Superior temporal gyrus (tissue), 1 donor: ENCODE measurements at regions not wholly inside any gene's neighbourhood (a gene's known extent, or its start where the extent isn't known, plus 50 kb on each side); places are given as distances from the start of the nearest gene placed in this dataset.

Experiments used
- DNase-seq: peaks from one replicate; pipeline ENCODE4 v3.0.0-alpha.2; 2016; ENCODE audit errors: extremely low spot score

GRCh38 chr20:22404419-22405170 is 179.8 kb downstream of the FOXA2 start:
- DNase-seq, result no peak

GRCh38 chr20:22403632-22404361 is 180.6 kb downstream of the FOXA2 start:
- DNase-seq, result peak; percentile 14

DNA sequence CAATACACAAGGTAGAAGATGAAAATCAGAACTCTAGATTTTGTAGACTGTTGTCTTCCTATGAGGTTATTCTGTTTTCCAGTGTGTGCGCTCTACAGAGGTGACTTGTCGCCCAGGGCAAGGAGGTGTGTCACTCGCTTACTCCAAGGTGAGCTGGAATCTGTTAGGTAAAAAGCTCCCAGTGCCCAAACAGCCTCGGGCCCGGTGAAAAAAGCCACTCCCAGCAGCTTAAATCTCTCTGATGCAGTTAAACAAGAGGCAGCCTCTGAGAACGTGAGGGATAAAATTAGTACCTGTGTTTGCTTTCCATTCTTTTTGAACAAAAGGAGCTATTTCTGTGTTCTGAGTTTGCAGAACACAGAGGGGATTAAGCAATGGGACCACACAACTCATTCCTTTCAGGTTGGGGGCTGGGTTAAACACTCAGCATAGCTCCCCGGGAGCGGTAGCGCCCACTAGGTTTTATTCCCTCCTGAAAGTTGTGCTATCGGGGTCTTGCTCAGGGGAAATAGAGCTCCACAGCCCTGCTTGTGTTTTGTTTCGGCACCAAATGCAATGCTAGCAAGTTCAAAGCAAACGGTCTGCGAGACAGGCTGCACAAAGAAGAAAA is 181.2 kb downstream of the FOXA2 start:
- no peak for DNase-seq

DNA sequence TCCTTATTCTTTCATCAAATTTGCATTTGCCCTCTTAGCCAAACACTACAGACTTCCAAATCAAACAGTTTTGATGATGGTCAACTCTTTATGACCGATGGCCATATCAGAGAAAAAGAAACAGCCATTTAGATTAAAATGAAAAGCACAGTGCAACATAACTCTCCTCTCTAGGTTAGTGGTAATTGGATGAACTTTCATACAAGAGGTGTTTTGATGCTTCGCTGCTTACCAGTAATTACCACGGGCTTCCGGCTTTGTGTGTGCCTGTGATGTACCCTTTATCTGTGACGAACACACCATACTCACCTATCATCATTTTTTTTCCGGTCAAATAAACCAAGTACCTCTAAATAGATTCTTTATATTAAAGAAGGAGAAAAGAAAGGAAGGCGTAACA is 181.8 kb downstream of the FOXA2 start:
- DNase-seq, result no peak

GRCh38 chr20:22400440-22400839 is 183.9 kb downstream of the FOXA2 start:
- no peak for DNase-seq

- DNase-seq, result no peak
These were observed 189.8 kb downstream of the FOXA2 start for GRCh38 chr20:22394583-22394982.

DNA sequence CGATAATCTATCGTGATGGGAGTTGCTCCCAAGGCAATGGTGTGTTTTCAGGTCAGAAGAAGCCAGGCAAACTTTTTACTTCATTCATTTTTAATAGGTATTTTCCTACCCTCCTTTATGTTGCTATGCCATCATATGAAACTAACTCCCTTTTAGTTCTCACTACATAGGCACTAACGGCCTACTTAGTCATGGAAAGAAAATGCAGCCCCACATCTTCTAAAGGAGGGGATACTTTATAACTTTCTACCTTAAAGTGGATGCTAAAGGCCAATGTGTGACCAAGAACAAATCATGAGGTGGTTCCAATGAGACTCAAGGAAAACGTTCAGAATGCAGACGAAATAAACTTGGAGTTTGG is 193.8 kb downstream of the FOXA2 start:
- no peak for DNase-seq

DNA sequence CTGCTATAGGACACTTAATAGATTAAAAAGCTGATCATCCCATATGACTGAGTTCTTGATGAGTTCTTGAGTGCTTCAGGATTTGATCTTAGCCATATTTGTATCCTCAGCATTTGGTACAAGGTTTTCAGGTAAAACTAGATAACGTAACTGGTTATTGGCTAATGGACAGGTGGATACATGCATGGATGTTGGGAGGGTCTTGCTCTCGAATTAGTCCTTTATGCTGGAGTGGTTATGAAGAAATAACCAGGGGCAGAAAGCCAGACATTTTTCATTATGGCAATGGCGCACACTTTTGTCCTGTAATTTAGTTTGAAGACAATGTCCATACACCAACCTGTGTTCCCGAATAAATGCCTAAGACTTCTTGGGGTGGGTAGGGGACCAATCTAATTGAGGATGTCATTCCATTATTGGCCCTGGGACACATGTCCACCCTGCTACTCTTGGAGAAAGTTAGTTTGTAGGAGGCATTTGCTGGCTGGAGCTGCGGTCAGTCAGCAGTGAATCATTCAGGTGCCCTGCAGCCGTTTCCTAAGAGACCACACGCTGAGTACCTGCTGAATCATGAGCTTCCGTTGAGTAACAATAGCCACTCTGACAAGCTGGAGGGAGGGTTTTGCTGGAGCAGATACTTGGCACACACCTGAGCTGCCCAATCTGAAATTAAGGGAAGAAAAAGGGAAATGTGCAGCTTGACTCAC is 194.4 kb downstream of the FOXA2 start:
- no peak for DNase-seq

- no peak for DNase-seq
These were observed 196.9 kb downstream of the FOXA2 start for GRCh38 chr20:22387452-22387851.

- no peak for DNase-seq
These were observed 198.1 kb downstream of the FOXA2 start for GRCh38 chr20:22386306-22386623.

DNA sequence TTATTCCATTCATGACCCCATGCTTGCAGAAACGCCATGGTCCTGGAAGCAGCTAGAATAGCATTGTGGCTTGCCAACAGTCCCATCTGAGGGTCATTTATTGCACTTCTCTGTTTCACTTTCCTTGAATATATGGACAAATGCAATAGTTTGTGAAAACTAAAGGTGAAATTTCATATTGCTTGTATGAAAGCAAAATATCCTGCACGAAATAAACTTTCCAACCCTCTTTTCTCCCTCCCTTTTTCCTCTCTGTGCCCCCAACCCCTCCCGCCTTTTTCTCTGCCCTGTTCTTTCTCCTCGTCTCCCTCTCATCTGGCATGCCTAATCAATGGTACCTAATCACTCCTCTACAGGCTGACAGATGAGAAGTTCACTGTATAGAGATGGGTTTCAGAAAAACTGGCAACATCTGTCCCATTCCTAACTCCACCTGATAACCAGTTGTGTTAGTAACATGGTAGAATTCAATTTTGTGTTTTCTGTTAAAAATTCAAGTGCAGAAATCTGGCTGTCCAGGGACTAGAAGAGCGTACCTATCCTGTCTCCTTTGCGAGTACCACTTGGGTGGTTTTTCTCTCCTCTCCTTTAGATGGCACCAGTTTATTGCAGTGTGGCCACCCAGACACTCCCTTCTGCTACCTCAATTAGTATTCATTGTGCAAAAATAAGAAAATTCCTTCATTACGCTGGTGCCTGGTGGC is 198.6 kb downstream of the FOXA2 start:
- no peak for DNase-seq

- DNase-seq, result no peak
These were observed 199.4 kb downstream of the FOXA2 start for GRCh38 chr20:22384978-22385377.

DNA sequence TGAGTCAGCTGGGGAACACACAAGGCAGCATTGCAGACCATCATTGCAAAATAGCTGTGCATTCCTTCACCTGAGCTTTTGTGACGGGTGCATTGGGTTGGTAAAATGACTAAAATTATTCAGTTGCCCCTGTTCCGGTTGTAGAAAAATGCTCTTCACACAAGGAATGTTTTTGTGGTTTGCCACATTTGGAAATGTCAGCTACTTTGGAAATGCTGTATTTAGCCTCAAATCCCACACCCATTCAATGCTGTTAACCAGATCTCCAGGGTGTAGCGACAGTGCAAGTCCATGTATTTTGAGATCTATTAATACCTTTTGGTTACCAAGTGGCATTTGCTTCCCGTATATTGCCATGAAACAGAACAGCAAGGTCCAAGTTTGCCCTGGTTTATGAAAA is 201.2 kb downstream of the FOXA2 start:
- no peak for DNase-seq

DNA sequence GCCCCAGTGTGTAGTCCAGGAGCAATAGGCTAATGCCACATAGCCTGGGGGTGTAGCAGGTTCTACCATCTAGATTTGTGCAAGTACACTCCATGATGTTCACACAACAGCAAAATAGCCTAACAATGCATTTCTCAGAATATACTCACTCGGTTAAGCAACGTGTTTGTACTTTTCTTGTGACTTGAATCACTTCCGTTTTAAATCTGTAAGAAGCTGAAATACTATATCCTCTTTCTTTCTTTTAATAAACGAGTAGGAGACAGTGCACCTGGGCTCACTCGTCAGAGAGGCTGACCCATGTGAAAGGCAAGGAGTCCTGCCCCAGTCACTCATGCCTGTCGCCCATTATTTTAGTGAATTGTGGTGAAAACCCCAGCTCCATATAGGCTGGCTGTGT is 201.6 kb downstream of the FOXA2 start:
- DNase-seq, result no peak

- no peak for DNase-seq
These were observed 202.5 kb downstream of the FOXA2 start for GRCh38 chr20:22381812-22382416.

GRCh38 chr20:22379472-22379871 is 204.9 kb downstream of the FOXA2 start:
- DNase-seq, result no peak

DNA sequence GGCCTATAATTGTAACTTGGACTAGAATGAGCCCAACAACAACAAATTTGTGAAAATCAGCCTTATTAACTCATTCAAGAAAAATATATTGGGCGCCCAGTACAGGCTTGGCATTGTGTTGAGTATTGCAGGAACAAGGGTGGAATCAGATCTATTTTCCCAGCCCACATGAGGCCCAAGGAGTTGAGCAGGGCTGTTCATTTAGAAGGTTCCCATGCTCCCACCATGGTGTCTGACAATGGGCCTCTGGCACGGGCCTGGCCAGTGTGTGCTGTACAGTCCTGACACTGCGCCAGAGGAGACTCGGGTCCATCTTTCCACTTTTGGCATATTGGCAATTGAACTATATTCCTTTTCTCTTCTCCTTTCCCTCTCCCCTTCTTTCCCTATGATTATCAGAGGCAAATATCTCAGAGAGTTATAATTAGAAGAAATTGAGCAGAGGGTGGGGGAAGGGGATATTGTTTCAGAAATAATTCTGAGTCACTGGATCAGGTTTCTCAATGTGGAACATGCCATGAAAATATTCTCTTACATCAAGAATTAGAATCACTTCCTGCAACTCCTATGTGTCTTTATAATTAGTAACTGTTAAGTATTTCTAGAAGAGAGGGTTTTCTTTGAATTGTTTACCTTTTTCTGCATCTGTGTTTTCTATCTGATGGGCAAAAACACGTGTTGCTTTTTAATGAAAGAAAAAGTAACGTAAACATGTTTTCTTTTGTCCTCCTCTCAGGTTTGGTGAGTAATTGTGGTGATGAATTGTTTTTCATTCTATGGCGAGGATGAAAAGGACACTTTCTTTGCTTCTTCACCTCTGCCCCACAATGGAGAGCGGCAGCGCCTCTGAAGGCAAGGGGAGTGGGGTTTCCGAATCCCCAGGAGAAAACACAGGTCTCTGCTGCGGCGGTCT is 209.4 kb downstream of the FOXA2 start:
- DNase-seq, result no peak

- DNase-seq, result no peak
These were observed 210.3 kb downstream of the FOXA2 start for GRCh38 chr20:22374066-22374465.

DNA sequence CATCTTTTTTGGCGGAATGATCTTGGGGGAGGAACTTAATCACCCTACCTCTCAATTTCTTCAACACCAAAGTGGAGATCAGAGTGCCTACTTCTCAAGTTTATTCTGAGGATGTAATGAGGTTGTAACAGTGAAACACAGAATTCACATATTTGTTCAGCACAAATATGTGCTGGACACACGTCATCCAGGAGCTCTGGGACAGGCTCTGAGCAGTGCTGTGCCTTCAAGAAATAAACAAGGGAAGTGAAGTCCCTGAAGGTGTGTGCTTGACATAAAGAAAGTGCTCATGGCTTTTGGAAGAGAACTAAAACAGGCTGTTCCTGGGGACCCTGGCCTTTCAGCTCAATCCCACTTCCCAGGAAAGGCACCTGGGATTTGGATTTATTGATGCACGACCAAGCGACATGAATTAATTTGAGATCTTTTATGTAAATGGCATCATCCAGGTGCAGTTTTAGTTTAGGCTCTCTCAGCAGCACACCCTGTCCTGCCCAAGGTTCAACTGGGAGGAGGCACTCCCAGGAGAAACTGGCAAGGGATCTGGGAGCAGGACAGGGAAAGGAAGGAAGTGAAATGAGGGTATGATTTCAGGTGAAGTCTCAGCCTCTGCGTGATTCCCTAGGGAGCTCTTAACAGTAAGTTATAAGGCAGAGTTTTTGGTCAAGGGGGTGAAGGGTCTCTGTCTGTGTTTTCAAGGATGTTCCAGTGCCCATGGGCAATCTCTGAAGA is 211.0 kb downstream of the FOXA2 start:
- no peak for DNase-seq

- DNase-seq, result no peak
These were observed 212.5 kb downstream of the FOXA2 start for GRCh38 chr20:22371843-22372242.
